H1 (cell line): ENCODE measurements at regions not wholly inside any gene's neighbourhood (a gene's known extent, or its start where the extent isn't known, plus 50 kb on each side); places are given as distances from the start of the nearest gene placed in this dataset.

Source experiments
- CTCF ChIA-PET: fragments of 300-600 bp; sonication (Branson Sonifier 250); formaldehyde crosslinking; loops from one replicate; lab custom pipeline; 2021; ENCODE audit not compliant: partially characterized antibody; lab: Charles Lee
- POLR2A ChIA-PET: fragments of 300-600 bp; sonication (Branson Sonifier 250); formaldehyde crosslinking; loops from one replicate; lab custom pipeline; 2021; ENCODE audit warnings: inconsistent platforms; ENCODE audit not compliant: partially characterized antibody; lab: Charles Lee
- DNase-seq, 2 experiments: peaks; one replicate each; pipeline versions ENCODE4 v3.0.0 to v3.0.0-alpha.2; 2010 to 2022; ENCODE audit warnings: low spot score in 2 of 2, low read depth in 1 of 2, mixed read lengths in 1 of 2
- FAIRE-seq: peaks from 2 replicates; lab custom pipeline; 2011; peaks lifted over from hg19 to GRCh38; lab: Jason Lieb, UNC
- H2AFZ ChIP-seq: 2 replicates; pipeline ENCODE4 v1.8.1; 2012; ENCODE audit warnings: low read length, inconsistent platforms
- H2AK5ac ChIP-seq: 2 replicates; pipeline ENCODE4 v1.6.1; 2013; ENCODE audit warnings: low read depth, low read length
- H2BK120ac ChIP-seq: replicated peaks from 2 replicates; pipeline ENCODE3; 2013; ENCODE audit warnings: low read depth, low read length, inconsistent platforms
- H2BK12ac ChIP-seq: 2 replicates; pipeline ENCODE4 v1.6.1; 2013; ENCODE audit warnings: low read depth, low read length
- H2BK15ac ChIP-seq: 2 replicates; pipeline ENCODE4 v1.6.1; 2013; ENCODE audit warnings: low read length
- H2BK20ac ChIP-seq: 2 replicates; pipeline ENCODE4 v1.6.1; 2013; ENCODE audit warnings: low read length
- H2BK5ac ChIP-seq: 2 replicates; pipeline ENCODE4 v1.6.1; 2013; ENCODE audit warnings: low read depth, low read length
- H3K14ac ChIP-seq: 2 replicates; pipeline ENCODE4 v1.6.1; 2013; ENCODE audit warnings: inconsistent platforms; ENCODE audit not compliant: insufficient read length
- H3K18ac ChIP-seq: 2 replicates; pipeline ENCODE4 v1.6.1; 2013; ENCODE audit warnings: low read length; ENCODE audit errors: extremely low read depth
- H3K23ac ChIP-seq: 2 replicates; pipeline ENCODE4 v1.6.1; 2013; ENCODE audit warnings: inconsistent platforms; ENCODE audit not compliant: insufficient read length
- H3K23me2 ChIP-seq: 2 replicates; pipeline ENCODE4 v1.6.1; 2013; ENCODE audit warnings: low read depth, low read length
- H3K27ac ChIP-seq: 2 replicates; pipeline ENCODE4 v1.6.1; 2011; ENCODE audit warnings: low read depth, low read length, inconsistent platforms
- H3K27me3 ChIP-seq, 4 experiments: replicated peaks in 1 of 4; 1 replicate in 1 of 4; 2 replicates in 3 of 4; pipeline versions ENCODE4 v1.6.1 to v1.8.1; 2011 to 2013; ENCODE audit warnings: low read length in 3 of 4, mild to moderate bottlenecking in 3 of 4, inconsistent platforms in 2 of 4, mixed read lengths in 2 of 4, moderate library complexity in 1 of 4; ENCODE audit not compliant: control insufficient read depth in 3 of 4, insufficient read depth in 3 of 4; ENCODE audit errors: extremely low read depth in 1 of 4
- H3K36me3 ChIP-seq, 4 experiments: 2 replicates each; pipeline versions ENCODE4 v1.6.1 to v1.8.1; 2011 to 2013; ENCODE audit warnings: mild to moderate bottlenecking in 4 of 4, low read length in 3 of 4, moderate library complexity in 2 of 4, control low read depth in 1 of 4, inconsistent platforms in 1 of 4; ENCODE audit not compliant: insufficient read depth in 4 of 4, control insufficient read depth in 2 of 4
- H3K4ac ChIP-seq: replicated peaks from 2 replicates; pipeline ENCODE3; 2013; ENCODE audit warnings: low read length, low read depth, mixed read lengths, inconsistent platforms; ENCODE audit not compliant: insufficient read length
- H3K4me1 ChIP-seq, 4 experiments: replicated peaks in 1 of 4; 1 replicate in 1 of 4; 2 replicates in 3 of 4; pipeline versions ENCODE4 v1.6.1 to v1.8.1; 2011 to 2013; ENCODE audit warnings: low read length in 3 of 4, inconsistent platforms in 2 of 4, mixed read lengths in 1 of 4; ENCODE audit not compliant: insufficient read depth in 4 of 4, control insufficient read depth in 3 of 4
- H3K4me2 ChIP-seq, 2 experiments: 2 replicates each; pipeline versions ENCODE4 v1.6.1 to v1.8.1; 2011 to 2013; ENCODE audit warnings: low read depth in 2 of 2, low read length in 2 of 2, control low read depth in 1 of 2, inconsistent platforms in 1 of 2, mild to moderate bottlenecking in 1 of 2; ENCODE audit not compliant: insufficient read depth in 1 of 2
- H3K4me3 ChIP-seq, 4 experiments: fragments of 200-600, 300-600 bp in 1 of 4; sonication (generic), shearing (Covaris generic), sonication (Bioruptor Twin) in 1 of 4; 2 replicates each; pipeline versions ENCODE4 v1.5.1 to v1.8.1; 2011 to 2016; ENCODE audit warnings: low read length in 4 of 4, low read depth in 3 of 4, control low read depth in 2 of 4, inconsistent platforms in 2 of 4, mild to moderate bottlenecking in 2 of 4, mixed read lengths in 1 of 4, moderate library complexity in 1 of 4; ENCODE audit not compliant: insufficient read depth in 2 of 4; ENCODE audit errors: extremely low read depth in 1 of 4
- H3K56ac ChIP-seq: replicated peaks from 2 replicates; pipeline ENCODE3; 2013; ENCODE audit warnings: low read depth, mild to moderate bottlenecking, mixed read lengths, low read length, inconsistent platforms; ENCODE audit not compliant: insufficient read length
- H3K79me1 ChIP-seq: 2 replicates; pipeline ENCODE4 v1.6.1; 2013; ENCODE audit warnings: low read depth, low read length, control low read depth
- H3K79me2 ChIP-seq, 2 experiments: 2 replicates each; pipeline versions ENCODE4 v1.6.1 to v1.8.1; 2012 to 2013; ENCODE audit warnings: low read length in 2 of 2, mild to moderate bottlenecking in 2 of 2, inconsistent platforms in 1 of 2; ENCODE audit not compliant: insufficient read depth in 2 of 2, control insufficient read depth in 1 of 2
- H3K9ac ChIP-seq, 4 experiments: replicated peaks in 1 of 4; 1 replicate in 1 of 4; 2 replicates in 3 of 4; pipeline versions ENCODE4 v1.6.1 to v1.8.1; 2011 to 2013; ENCODE audit warnings: low read depth in 3 of 4, low read length in 3 of 4, control low read depth in 2 of 4, mild to moderate bottlenecking in 2 of 4, moderate library complexity in 2 of 4, inconsistent platforms in 1 of 4; ENCODE audit errors: extremely low read depth in 1 of 4
- H3K9me3 ChIP-seq, 2 experiments: 2 replicates each; pipeline versions ENCODE4 v1.6.1 to v1.8.1; 2012 to 2013; ENCODE audit warnings: mild to moderate bottlenecking in 2 of 2, moderate library complexity in 2 of 2, control low read depth in 1 of 2, inconsistent platforms in 1 of 2, low read depth in 1 of 2, low read length in 1 of 2, mixed read lengths in 1 of 2; ENCODE audit not compliant: insufficient read depth in 2 of 2
- H4K20me1 ChIP-seq, 2 experiments: replicated peaks in 1 of 2; 2 replicates each; pipeline versions ENCODE3 to v1.8.1; 2011 to 2013; ENCODE audit warnings: inconsistent platforms in 2 of 2, low read length in 2 of 2, mild to moderate bottlenecking in 1 of 2; ENCODE audit not compliant: insufficient read depth in 2 of 2, control insufficient read depth in 1 of 2
- H4K5ac ChIP-seq: 2 replicates; pipeline ENCODE4 v1.6.1; 2013; ENCODE audit warnings: low read length, low read depth, mixed read lengths, inconsistent platforms; ENCODE audit not compliant: insufficient read length
- H4K8ac ChIP-seq: 2 replicates; pipeline ENCODE4 v1.8.0; 2013; ENCODE audit warnings: mild to moderate bottlenecking, moderate library complexity, low read length, inconsistent platforms; ENCODE audit not compliant: insufficient read depth; ENCODE audit errors: extremely low read depth
- H4K91ac ChIP-seq: replicated peaks from 2 replicates; pipeline ENCODE3; 2013; ENCODE audit warnings: low read length, mixed read lengths, inconsistent platforms; ENCODE audit not compliant: insufficient read length
- BCL11A ChIP-seq, 2 experiments: IDR thresholded peaks; one replicate each; pipeline ENCODE4 v1.6.1; 2011; ENCODE audit warnings: low read depth in 2 of 2, low read length in 2 of 2, mild to moderate bottlenecking in 2 of 2
- PHF8 ChIP-seq: fragments of 200-600 bp; sonication (generic); conservative IDR thresholded peaks from 2 replicates; pipeline ENCODE4 v1.7.1; 2012; ENCODE audit warnings: low read depth, mild to moderate bottlenecking, inconsistent platforms, low read length, moderate library complexity
- POU5F1 ChIP-seq: IDR thresholded peaks from 2 replicates; pipeline ENCODE4 v1.6.1; 2011; ENCODE audit warnings: low read depth, mild to moderate bottlenecking, low read length, moderate library complexity
- SIX5 ChIP-seq: IDR thresholded peaks from 2 replicates; pipeline ENCODE4 v1.6.1; 2011; ENCODE audit warnings: mild to moderate bottlenecking, low read depth, low read length
- YY1 ChIP-seq: IDR thresholded peaks from 2 replicates; pipeline ENCODE4 v1.6.1; 2011; ENCODE audit warnings: low read depth, mild to moderate bottlenecking, low read length
- WGBS, 2 experiments: shearing (Covaris generic) in 1 of 2; methylation state at CpG; one replicate each; pipeline versions ENCODE4 v1.1.6 to v1.1.7; 2013 to 2015; ENCODE audit warnings: low lambda C conversion rate in 2 of 2, mixed read lengths in 2 of 2, inconsistent platforms in 1 of 2, low coverage in 1 of 2, missing lambda C conversion rate in 1 of 2; ENCODE audit not compliant: insufficient replicate concordance in 2 of 2, insufficient coverage in 1 of 2, insufficient read length in 1 of 2; ENCODE audit errors: extremely low coverage in 1 of 2, missing lambda C conversion rate in 1 of 2; 5-methylcytosine and 5-hydroxymethylcytosine counted together
- TF ChIP-seq, protein P1 (sequence below): IDR thresholded peaks from 2 replicates; pipeline ENCODE4 v1.6.1; 2011; ENCODE audit warnings: low read length, improper control_type of control experiment

DNA sequence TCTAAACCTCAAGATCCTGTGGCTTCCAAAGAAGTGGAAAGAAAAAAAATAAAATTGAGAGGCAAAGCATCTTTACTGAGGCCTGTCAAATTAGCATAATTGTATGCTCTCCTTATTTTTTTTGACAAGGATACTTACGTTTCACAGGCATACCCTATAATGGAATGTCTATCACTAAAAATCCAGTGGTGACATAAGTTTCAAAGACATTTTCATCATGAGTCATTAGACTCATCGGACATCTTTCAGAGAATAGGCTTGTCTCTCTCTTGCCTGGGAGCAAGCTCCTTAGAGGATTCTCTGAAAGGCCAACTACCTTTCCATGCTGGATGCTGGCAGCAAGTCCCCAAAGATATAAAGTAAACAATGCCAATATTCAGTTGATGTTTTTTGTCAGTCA, 380.7 kb upstream of the STEAP1 start:
- ChIA-PET POLR2A (no interaction called here), CTCF (no interaction called here)
- H4K5ac ChIP-seq, result no peak overlapping the region
- H2BK15ac ChIP-seq, result no peak overlapping the region
- no peak overlapping the region for H4K8ac ChIP-seq
- no peak overlapping the region for H2AFZ ChIP-seq
- no peak overlapping the region for H2BK20ac ChIP-seq
- no peak for DNase-seq
- H3K56ac ChIP-seq, result no peak overlapping the region
- no peaks in the 10 kb centered on the region for H3K36me3 ChIP-seq
- H2BK120ac ChIP-seq, result no peak overlapping the region
- H3K18ac ChIP-seq, result no peak overlapping the region
- H2AK5ac ChIP-seq, result no peak overlapping the region
- no peak overlapping the region for H3K23ac ChIP-seq
- no peaks in the 10 kb centered on the region for H3K23me2 ChIP-seq
- H2BK5ac ChIP-seq, result no peak overlapping the region
- no peaks in the 10 kb centered on the region for H3K27me3 ChIP-seq
- no peak overlapping the region for H2BK12ac ChIP-seq
- H4K91ac ChIP-seq, result no peak overlapping the region
- TF ChIP-seq SIX5, result no peak
- no peak for TF ChIP-seq PHF8
- TF ChIP-seq YY1, result no peak
- no peak for TF ChIP-seq BCL11A (IDR thresholded peaks at IDR 0.05; ENCODE audit: low read depth in 2 of 2, low read length in 2 of 2)
- TF ChIP-seq, protein P1, sequence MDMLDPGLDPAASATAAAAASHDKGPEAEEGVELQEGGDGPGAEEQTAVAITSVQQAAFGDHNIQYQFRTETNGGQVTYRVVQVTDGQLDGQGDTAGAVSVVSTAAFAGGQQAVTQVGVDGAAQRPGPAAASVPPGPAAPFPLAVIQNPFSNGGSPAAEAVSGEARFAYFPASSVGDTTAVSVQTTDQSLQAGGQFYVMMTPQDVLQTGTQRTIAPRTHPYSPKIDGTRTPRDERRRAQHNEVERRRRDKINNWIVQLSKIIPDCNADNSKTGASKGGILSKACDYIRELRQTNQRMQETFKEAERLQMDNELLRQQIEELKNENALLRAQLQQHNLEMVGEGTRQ, result no peak
- no peak for TF ChIP-seq POU5F1
- 91% methylated on average over 2 of the region's 2 CpGs; no CpG with 5 or more reads in 1 of the 2 experiments for WGBS, 2 experiments
- H3K4me1 ChIP-seq, result no peaks in the 10 kb centered on the region
- no peak overlapping the region for H3K27ac ChIP-seq
- FAIRE-seq, result no peak
- H3K9ac ChIP-seq, result no peak overlapping the region
- H3K14ac ChIP-seq, result no peak overlapping the region
- no peak overlapping the region for H3K4me2 ChIP-seq
- H4K20me1 ChIP-seq, result no peaks in the 10 kb centered on the region
- no peak overlapping the region for H3K4ac ChIP-seq
- no peaks in the 10 kb centered on the region for H3K9me3 ChIP-seq
- no peaks in the 10 kb centered on the region for H3K79me2 ChIP-seq
- no peaks in the 10 kb centered on the region for H3K79me1 ChIP-seq
- no peak overlapping the region for H3K4me3 ChIP-seq
